Urinary bladder (tissue), 3 donors: ENCODE measurements at regions not wholly inside any gene's neighbourhood (a gene's known extent, or its start where the extent isn't known, plus 50 kb on each side); places are given as distances from the start of the nearest gene placed in this dataset.
"Not testable (repeated sequence)": the region's sequence is repeated elsewhere in the genome, so short reads cannot be mapped to it uniquely, and the experiment has no call there.

ENCODE experiments used
- DNase-seq: peaks from one replicate; pipeline ENCODE4 v3.0.0-alpha.2; 2015; ENCODE audit errors: extremely low spot score
- H3K27ac ChIP-seq: one replicate; pipeline ENCODE4 v1.5.1; 2013; ENCODE audit warnings: low read depth, mild to moderate bottlenecking, moderate library complexity
- H3K36me3 ChIP-seq: one replicate; pipeline ENCODE4 v1.6.1; 2013; ENCODE audit warnings: mild to moderate bottlenecking, moderate library complexity; ENCODE audit not compliant: insufficient read depth
- H3K4me1 ChIP-seq: one replicate; pipeline ENCODE4 v1.6.1; 2013; ENCODE audit warnings: mild to moderate bottlenecking, moderate library complexity; ENCODE audit not compliant: insufficient read depth
- H3K4me3 ChIP-seq: one replicate; pipeline ENCODE4 v1.5.1; 2013; ENCODE audit warnings: low read depth, low read length
- WGBS: extraction: QIAGEN DNeasy Blood & Tissue Kit; methylation state at CpG from one replicate; pipeline ENCODE4 v1.1.7; 2013; 5-methylcytosine and 5-hydroxymethylcytosine counted together
- donor health status: healthy with polysubstance abuse.
- donor health status: healthy.

- DNase-seq = no peak
- H3K27ac ChIP-seq = no peak overlapping the region
- no peak overlapping the region for H3K4me3 ChIP-seq
- H3K4me1 ChIP-seq = no peaks in the 10 kb centered on the region
- no peaks in the 10 kb centered on the region for H3K36me3 ChIP-seq
- WGBS = over 99% methylated on average over 2 of the region's 2 CpGs
Observed at GRCh38 chr4:114252499-114252898, 273.1 kb upstream of the ARSJ start.

- no peak overlapping the region for H3K27ac ChIP-seq
- no peak for DNase-seq
- H3K4me3 ChIP-seq = no peak overlapping the region
- 90% methylated on average over 1 of the region's 1 CpG for WGBS
- H3K36me3 ChIP-seq = no peaks in the 10 kb centered on the region
- H3K4me1 ChIP-seq = no peaks in the 10 kb centered on the region
Observed at GRCh38 chr4:114257501-114257900, 278.1 kb upstream of the ARSJ start.

- not testable (repeated sequence) for H3K4me3 ChIP-seq, DNase-seq, H3K36me3 ChIP-seq, H3K27ac ChIP-seq, H3K4me1 ChIP-seq
- 89% methylated on average over 1 of the region's 1 CpG for WGBS
Observed at GRCh38 chr4:114262421-114262820, 283.0 kb upstream of the ARSJ start.

- H3K4me1 ChIP-seq = no peaks in the 10 kb centered on the region
- H3K36me3 ChIP-seq = no peaks in the 10 kb centered on the region
- H3K4me3 ChIP-seq = no peak overlapping the region
- WGBS = 46% methylated on average over 2 of the region's 2 CpGs
- H3K27ac ChIP-seq = no peak overlapping the region
- no peak for DNase-seq
Observed at GRCh38 chr4:114263233-114263632, 283.8 kb upstream of the ARSJ start.

- no peak for DNase-seq
- WGBS = 49% methylated on average over 1 of the region's 1 CpG
- H3K4me1 ChIP-seq = no peaks in the 10 kb centered on the region
- H3K27ac ChIP-seq = no peak overlapping the region
- H3K36me3 ChIP-seq = no peaks in the 10 kb centered on the region
- H3K4me3 ChIP-seq = no peak overlapping the region
Observed at GRCh38 chr4:114264452-114264851, 285.0 kb upstream of the ARSJ start.

GRCh38 chr4:114264877-114265291 lies 285.4 kb upstream of the ARSJ start:
- WGBS = 13% methylated on average over 1 of the region's 1 CpG

GRCh38 chr4:114265342-114265741 lies 285.9 kb upstream of the ARSJ start:
- H3K27ac ChIP-seq = no peak overlapping the region
- no peaks in the 10 kb centered on the region for H3K36me3 ChIP-seq
- no peaks in the 10 kb centered on the region for H3K4me1 ChIP-seq
- no peak overlapping the region for H3K4me3 ChIP-seq
- DNase-seq = no peak
- 76% methylated on average over 3 of the region's 3 CpGs for WGBS

More at GRCh38 chr4:114264877-114265291, 285.4 kb upstream of the ARSJ start:
- no peaks in the 10 kb centered on the region for H3K36me3 ChIP-seq
- H3K4me1 ChIP-seq = no peaks in the 10 kb centered on the region
- H3K27ac ChIP-seq = no peak overlapping the region
- DNase-seq = no peak
- no peak overlapping the region for H3K4me3 ChIP-seq

GRCh38 chr4:114267976-114268375 lies 288.5 kb upstream of the ARSJ start:
- H3K4me3 ChIP-seq = no peak overlapping the region
- WGBS = 94% methylated on average over 1 of the region's 1 CpG
- no peak for DNase-seq
- H3K27ac ChIP-seq = no peak overlapping the region
- no peaks in the 10 kb centered on the region for H3K36me3 ChIP-seq
- H3K4me1 ChIP-seq = no peaks in the 10 kb centered on the region

- no peak overlapping the region for H3K27ac ChIP-seq
Observed at GRCh38 chr4:114271031-114271430, 291.6 kb upstream of the ARSJ start.

GRCh38 chr4:114272226-114272625 lies 292.8 kb upstream of the ARSJ start:
- DNase-seq = no peak
- no peak overlapping the region for H3K4me3 ChIP-seq
- H3K36me3 ChIP-seq = no peaks in the 10 kb centered on the region
- no peaks in the 10 kb centered on the region for H3K4me1 ChIP-seq
- no peak overlapping the region for H3K27ac ChIP-seq

More at GRCh38 chr4:114271031-114271430, 291.6 kb upstream of the ARSJ start:
- no peaks in the 10 kb centered on the region for H3K36me3 ChIP-seq
- DNase-seq = no peak
- no peaks in the 10 kb centered on the region for H3K4me1 ChIP-seq
- H3K4me3 ChIP-seq = no peak overlapping the region

GRCh38 chr4:114273238-114273637 lies 293.8 kb upstream of the ARSJ start:
- Histone ChIP-seq H3K27ac (no peak overlapping the region), H3K36me3 (no peaks in the 10 kb centered on the region), H3K4me1 (no peaks in the 10 kb centered on the region), H3K4me3 (no peak overlapping the region)
- 59% methylated on average over 1 of the region's 1 CpG for whole genome bisulfite sequencing
- DNase-seq = no peak

GRCh38 chr4:114277690-114278089 lies 298.2 kb upstream of the ARSJ start:
- DNase-seq = no peak
- no peaks in the 10 kb centered on the region for H3K36me3 ChIP-seq
- WGBS = 86% methylated on average over 2 of the region's 2 CpGs
- H3K27ac ChIP-seq = no peak overlapping the region
- H3K4me3 ChIP-seq = no peak overlapping the region
- no peaks in the 10 kb centered on the region for H3K4me1 ChIP-seq

GRCh38 chr4:114279066-114279465 lies 299.6 kb upstream of the ARSJ start:
- Histone ChIP-seq H3K27ac (no peak overlapping the region), H3K4me1 (no peaks in the 10 kb centered on the region), H3K4me3 (no peak overlapping the region), H3K36me3 (no peaks in the 10 kb centered on the region)
- DNase-seq = no peak
- WGBS = 96% methylated on average over 2 of the region's 2 CpGs

- no peak overlapping the region for H3K4me3 ChIP-seq
- DNase-seq = no peak
- H3K4me1 ChIP-seq = no peaks in the 10 kb centered on the region
- no peaks in the 10 kb centered on the region for H3K36me3 ChIP-seq
- whole genome bisulfite sequencing = 67% methylated on average over 3 of the region's 3 CpGs
- H3K27ac ChIP-seq = no peak overlapping the region
Observed at GRCh38 chr4:114279711-114280110, 300.3 kb upstream of the ARSJ start.

GRCh38 chr4:114280645-114281044 lies 301.2 kb upstream of the ARSJ start:
- Histone ChIP-seq H3K27ac (no peak overlapping the region), H3K4me3 (no peak overlapping the region), H3K36me3 (no peaks in the 10 kb centered on the region), H3K4me1 (no peaks in the 10 kb centered on the region)
- no peak for DNase-seq
